ENCODE measurements at regions not wholly inside any gene's neighbourhood (a gene's known extent, or its start where the extent isn't known, plus 50 kb on each side); places are given as distances from the start of the nearest gene placed in this dataset.

DNA sequence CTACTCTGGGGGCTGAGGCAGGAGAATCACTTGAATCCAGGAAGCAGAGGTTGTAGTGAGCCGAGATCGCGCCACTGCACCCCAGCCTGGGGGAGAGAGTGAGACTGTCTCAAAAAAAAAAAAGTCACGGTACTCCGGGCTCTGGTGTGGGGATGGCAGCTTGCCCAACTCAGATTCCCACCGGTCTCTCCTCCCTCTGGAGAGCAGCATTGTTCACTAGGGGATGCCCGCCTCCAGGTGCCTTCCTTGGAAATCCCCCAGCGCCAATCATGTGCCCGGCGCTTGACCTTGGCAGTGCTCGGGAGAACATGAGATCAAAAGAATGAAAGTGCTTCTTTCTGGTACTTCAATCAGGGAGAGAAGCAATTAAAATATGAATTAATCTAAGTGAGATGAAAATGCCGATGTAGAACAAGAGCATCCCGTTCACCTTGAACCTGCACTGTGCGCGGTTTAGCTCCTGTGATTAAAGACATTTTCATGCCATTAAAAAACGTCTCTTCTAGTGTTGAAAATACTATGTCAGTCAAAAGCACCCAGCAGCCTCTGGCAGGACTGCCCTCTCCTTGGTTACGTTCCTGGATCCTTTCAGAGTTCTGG lies 1127.3 kb upstream of the AUTS2 start:
- no peak for DNase-seq (ENCODE audit: low read depth in 2 of 2)

DNA sequence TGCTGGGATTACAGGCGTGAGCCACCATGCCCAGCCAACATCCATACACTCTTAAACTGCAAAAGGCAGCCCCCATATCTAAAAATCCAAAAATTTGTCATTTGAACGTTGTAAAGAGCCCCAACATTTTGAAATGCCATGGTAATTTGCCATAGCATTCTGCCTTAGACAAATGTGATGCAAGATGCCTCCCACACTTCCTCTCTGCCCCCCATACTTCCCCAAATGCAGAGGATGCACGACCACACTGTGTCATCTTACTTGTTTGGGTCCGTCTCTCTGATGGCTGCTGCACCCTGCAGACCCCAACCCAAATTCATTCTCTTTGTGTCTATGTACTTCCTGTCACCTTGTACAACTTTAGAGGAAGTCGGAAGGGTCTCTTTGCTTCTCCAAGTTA lies 1125.6 kb upstream of the AUTS2 start:
- DNase-seq (ENCODE audit: low read depth in 2 of 2) = no peak

DNA sequence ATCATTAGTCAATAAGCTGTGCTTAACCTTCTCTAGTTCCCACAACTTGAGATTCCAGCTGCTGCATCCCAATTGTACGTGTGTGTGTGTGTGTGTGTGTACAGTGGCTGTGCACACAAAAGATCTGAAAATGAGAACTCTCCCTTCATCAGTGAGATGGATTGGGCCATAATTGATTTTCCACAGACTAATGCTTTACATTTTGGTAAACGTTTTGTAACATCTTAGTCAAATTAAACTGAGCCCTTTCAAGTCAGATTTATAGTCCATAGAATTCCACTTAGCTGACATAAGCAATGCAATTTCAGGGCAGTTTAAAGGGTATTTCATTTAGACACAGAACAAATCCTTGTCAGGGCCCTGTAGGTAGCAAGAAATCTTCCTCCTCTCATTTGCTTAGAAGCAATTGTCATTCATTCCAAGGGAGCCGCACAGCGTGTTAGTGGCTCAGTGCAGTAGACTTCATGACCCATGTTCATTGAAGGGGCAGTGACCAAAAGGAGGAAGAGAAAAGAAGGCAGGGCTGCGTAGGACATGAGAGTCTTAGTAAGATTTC lies 1123.5 kb upstream of the AUTS2 start:
- DNase-seq (ENCODE audit: low read depth in 2 of 2) = no peak

DNA sequence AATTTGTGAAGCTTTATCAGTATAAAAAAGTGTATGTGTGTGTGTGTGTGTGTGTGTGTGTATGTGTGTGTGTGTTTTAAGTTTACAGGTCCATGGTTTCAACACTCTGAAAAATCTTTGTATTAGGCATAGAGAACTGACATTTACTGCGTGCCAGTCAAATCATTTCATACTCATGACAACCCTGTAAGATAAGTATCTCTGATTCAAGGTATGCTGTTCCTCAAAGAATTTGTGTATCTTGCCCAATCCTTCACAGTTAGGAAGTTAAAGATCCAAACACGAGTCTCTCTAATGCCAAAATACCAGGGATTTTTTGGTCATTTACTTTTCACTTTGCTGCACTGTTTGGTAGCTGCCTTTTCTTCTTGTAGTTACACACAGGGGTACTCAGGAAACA lies 1121.3 kb upstream of the AUTS2 start:
- DNase-seq (ENCODE audit: low read depth in 2 of 2) = no peak

DNA sequence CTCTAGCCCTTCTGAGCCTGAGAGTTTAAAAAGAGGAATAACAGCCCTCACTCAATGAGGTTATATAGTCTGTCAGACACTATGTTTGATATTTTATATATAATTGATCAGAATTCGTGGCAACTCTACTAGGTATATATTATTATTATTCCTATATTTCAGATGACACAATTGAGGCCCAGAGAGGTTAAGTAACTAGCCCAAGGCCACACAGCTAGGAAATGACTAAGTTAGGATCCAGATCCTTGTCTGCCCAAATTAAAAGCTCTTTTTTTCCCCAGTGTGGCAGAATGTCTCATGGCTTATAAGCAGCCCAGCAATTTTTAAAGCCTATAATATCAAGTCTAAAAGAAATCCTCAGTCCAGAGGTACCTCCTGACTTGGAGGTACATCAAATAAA lies 1119.9 kb upstream of the AUTS2 start:
- DNase-seq (ENCODE audit: low read depth in 2 of 2) = no peak

DNA sequence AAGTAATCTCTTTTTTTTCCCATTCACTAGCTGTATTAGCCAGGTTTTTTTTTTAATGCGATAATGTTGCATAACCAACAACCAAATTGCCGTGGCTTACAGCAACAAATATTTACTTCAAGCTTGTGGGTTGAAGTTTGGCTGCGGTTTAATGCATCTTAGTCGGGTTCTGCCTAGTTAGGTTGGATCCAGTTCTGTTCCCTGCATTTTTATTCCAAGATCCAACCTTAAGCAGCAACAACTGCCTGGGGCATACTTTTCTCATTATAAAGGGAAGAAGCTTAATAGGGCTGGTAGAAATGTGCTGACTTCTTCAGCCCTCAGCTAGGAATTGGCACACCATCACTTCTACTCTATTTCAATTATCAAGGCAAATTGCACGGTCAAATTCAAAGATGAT lies 1115.5 kb upstream of the AUTS2 start:
- no peak for DNase-seq (ENCODE audit: low read depth in 2 of 2)

DNA sequence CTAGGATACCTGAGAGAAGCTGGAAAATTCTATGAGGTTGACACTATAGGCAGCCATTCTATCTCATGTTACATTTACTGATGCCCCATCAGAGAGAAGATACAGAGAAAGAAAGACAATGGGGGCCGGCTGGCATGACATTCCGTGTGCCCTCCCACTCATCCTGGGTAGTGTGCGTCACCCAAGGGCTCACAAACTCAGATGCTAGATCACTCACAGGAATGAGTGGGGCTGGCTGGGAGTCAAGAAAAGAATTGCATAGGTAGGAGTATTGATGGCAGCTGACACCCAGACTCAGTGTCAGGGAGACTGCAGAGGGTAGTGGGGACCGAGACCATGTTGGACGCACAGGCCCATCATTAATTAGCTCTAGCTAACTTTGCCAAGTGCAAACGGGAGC lies 1113.5 kb upstream of the AUTS2 start:
- DNase-seq (ENCODE audit: low read depth in 2 of 2) = no peak

DNA sequence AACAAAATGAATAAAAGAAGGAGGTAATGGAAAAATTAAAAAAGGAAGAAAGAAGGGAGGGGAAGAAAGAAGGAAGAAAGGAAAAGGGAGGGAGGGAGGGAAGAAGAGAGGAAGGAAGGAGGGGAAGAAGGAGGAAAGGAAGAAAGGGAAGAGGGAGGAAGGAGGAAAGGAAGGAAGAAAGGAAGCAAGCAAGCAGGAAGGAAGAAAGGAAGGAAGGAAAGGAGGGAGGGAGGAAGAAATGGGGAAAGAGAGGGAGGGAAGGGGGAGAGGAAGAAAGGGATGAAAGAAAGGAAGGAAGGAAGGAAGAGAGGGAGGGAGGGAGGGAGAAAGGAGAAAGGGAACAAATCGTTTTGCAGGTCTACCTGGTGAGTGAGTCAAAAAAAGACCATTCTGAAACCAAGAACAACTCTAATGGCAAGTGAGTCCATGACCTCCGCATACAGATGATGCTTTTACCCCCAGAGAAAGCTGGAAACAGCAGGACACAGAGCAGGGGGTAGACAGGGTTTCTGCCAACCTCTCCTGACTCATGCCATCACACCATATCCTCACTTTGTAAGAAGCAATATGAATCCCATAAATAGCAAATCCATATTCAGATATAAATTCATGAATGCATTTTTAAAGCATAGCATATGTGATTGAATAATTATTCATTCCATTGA lies 1112.9 kb upstream of the AUTS2 start:
- DNase-seq (ENCODE audit: low read depth in 2 of 2) = no peak

DNA sequence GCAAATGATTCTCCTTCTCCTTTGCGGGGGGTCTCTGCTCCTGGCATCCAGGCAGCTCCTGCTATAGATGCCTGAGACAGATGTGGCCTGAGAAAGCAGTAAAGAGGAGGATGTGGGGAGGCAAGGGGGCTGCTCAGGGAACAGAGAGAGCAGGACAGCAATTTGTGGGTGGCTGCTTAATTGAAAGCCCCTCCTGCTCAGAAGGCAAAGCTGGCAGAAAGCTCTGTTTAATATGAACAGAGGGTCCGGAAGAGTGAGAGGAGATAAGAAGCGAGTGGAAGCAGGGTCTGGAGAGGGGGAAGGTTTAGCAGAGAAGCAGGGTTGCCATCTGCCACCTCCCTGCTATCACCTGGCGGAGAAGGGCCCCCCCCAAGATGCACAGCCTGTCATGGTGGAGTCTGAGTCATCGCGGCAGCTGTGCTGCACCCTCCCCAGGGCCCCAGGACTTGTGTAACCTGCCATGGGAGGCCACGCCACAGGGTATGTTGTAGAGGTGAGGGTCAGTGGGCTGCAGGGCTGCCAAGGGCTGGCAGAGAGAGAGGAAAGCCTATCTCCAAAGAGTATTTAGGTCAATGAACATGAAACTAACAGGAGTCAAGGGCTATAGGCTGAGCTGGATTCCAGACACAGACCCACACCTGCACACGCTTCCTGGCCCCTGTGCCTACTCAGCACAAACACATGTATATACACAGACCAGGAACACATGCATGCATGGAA lies 1109.8 kb upstream of the AUTS2 start:
- no peak for DNase-seq (ENCODE audit: low read depth in 2 of 2)

DNA sequence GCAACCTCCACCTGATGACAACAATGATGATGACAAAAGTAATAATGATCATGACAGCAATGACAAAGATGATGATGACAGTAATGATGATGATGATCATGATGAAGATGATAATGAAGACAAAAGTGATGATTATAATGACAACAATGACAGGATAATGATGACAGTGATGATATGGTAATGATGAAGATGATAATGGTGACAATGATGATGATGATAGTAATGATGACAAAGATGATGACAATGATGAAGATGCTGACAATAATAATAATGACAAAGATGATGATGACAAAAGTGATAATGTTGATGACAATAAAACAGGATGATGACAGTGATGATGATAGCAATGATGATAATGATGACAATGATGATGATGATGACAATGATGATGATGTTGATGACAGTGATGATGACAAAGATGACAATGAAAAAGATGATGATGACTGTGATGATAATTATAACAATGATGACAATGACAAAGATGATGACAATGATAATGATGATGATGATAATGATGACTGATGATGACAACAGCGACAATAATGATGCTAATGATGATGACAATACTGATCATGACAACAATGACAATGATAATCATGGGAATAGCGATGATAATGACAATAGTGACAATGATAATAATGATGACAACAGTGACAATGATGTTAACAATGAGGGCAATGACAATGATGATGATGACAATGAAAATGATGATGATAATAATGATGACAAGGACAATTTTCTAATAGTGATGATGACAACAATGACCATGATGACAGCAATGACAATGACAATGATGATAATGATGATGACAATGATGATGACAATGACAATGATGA lies 1106.5 kb upstream of the AUTS2 start:
- DNase-seq (ENCODE audit: low read depth in 2 of 2) = no peak

DNA sequence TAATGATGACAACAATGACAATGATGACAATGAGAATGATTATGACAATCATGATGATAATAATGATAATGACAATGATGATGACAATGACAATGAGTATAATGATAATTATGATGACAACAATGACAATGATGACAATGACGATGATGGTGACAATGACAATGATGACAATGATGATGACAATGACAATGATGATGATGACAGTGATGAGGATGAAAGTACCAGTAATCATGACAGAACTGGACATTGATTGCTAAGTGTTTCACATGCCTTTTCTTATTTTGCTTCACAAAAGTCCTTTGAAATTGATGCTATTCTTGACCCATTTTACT lies 1106.0 kb upstream of the AUTS2 start:
- no peak for DNase-seq (ENCODE audit: low read depth in 2 of 2)

DNA sequence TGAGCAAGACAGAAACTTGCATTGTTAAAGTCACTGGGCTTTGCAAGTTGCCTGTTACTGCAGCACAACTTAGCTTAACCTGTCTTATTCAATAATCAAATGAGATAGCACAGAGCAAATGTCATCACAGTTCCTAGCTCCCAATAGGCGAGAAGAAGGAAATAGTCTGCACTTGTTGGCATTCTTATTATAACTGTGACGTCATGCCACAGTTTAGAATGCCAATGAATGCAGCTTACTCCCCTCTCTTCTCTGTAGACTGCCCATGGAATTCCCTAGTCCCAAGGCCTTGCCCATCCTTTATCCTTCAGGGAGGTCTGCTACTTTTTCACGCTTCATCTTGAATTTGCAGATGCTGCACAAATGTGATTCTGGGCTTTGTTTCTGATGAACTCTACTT lies 1094.9 kb upstream of the AUTS2 start:
- no peak for DNase-seq (ENCODE audit: low read depth in 2 of 2)

DNA sequence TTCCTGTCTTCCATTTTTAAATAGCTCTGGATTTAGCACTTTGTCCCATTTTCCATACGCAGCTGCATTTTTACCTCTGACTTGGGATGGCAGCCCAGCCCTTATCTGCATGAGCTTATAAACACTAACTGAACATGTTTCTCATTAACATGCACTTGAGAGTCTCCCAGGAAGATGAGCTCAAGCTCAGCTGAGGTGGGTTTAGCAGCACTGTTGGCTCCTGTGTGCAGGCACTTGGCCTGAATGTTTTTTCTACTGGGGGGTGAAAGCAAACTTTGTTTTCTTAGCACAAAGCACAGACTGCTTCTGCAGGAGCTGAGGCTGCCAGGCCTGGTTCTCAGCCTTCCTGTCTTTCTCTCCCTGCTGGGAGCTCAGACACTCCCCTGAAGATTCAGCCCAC lies 1093.6 kb upstream of the AUTS2 start:
- DNase-seq (ENCODE audit: low read depth in 2 of 2) = no peak

DNA sequence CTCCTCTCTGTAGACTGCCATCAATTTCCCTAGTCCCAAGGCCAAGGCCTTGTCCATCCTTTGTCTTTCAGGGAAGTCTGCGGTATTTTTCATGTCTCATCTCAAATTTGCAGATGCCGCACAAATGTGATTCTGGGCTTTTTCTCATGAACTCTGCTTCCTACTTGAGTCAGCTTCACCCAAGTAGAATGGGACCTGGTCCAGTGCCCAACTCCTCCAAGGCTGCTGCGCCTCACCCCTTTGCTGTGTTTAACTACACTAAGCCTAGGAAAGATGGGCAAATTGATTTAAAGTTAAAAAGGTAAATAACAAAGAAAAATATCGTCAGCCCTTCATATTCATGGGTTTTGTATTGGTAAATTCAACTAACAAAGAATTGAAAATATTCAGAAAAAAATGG lies 1092.6 kb upstream of the AUTS2 start:
- no peak for DNase-seq (ENCODE audit: low read depth in 2 of 2)

DNA sequence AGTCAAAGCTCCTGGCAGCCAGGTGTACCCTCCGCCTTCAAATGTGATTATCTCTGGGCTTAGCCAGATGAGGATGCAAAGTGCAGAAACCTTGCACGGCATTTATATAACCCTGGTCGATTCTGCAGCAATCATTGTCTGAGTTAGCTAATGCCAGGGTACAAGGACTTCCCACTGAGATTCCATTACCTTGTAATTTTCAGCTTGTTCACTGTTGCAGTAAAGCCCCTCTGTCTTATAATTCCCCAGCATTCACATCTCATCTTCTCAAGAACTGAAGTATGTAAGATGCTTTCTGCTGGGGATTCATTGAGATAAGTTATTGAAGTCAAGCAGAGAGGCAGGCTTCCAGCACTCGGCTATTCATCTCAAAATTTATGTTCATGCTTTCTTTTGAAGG lies 1090.6 kb upstream of the AUTS2 start:
- no peak for DNase-seq (ENCODE audit: low read depth in 2 of 2)

DNA sequence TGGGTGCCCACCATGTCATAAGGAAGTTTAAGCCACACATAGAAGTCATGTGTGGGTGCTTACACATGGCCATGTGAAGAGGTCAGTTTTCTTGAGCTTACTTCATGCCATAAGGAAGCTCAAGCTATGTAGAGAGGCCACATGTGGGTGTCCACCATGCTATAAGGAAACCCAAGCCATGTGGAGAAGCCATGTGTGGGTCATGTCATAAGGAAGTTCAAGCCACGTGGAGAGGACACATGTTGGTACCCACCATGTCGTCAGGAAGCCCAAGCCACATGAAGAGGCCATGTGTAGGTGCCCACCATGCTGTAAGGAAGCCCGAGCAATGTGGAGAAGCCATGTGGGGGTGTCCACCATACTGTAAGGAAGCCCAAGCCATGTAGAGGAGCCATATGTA lies 1089.2 kb upstream of the AUTS2 start:
- no peak for DNase-seq (ENCODE audit: low read depth in 2 of 2)

DNA sequence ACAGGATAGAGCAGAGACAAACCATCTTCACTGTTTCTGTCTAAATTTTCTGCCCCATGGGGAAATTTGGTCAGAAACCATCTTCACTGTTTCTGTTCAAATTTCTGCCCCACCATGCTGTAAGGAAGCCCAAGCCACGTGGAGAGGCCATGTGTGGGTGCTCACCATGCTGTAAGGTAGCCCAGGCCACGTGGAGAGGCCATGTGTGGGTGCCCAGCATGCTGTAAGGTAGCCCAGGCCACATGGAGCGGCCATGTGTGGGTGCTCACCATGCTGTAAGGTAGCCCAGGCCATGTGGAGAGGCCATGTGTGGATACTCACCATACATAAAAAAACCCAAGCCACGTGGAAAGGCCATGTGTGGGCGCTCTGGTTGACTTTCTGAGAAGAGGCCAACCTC lies 1088.7 kb upstream of the AUTS2 start:
- DNase-seq (ENCODE audit: low read depth in 2 of 2) = no peak

DNA sequence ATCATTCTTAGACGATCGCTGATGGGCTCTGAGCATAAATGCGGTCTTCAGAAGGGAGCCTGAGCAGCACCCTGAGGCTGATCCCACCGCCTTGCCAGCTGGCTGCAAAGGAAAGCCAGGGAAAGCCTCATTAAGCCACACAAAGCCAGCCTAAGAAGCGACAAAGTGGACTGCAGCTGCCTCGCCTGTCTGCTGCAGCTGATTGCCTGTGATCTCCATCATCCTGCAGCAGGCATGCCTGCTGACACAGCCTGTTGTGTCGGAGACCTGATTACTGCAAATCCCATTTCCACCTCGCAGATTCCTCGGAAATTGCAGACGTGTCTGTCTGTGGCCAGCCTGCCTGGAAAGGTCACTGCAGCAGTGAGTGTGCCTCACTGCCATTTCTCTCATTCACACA lies 1087.0 kb upstream of the AUTS2 start:
- no peak for DNase-seq (ENCODE audit: low read depth in 2 of 2)

DNA sequence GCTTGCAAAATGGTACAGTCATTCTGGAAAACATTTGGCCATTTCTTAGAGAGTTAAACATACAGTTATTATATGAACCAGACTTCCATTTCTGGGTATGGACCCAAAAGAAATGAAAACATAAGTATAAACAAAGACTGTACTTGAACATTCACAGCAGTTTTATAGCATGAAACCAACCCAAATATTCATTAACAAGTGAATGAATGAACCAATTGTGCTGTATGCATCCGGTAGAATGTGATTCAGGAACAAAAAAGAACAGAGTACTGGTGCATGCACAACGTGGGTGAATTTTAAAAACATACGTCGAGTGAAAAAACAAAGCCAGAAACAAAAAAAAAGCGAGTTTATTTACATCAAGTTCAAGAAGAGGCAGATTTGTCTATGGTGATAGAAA lies 1085.8 kb upstream of the AUTS2 start:
- DNase-seq (ENCODE audit: low read depth in 2 of 2) = no peak

DNA sequence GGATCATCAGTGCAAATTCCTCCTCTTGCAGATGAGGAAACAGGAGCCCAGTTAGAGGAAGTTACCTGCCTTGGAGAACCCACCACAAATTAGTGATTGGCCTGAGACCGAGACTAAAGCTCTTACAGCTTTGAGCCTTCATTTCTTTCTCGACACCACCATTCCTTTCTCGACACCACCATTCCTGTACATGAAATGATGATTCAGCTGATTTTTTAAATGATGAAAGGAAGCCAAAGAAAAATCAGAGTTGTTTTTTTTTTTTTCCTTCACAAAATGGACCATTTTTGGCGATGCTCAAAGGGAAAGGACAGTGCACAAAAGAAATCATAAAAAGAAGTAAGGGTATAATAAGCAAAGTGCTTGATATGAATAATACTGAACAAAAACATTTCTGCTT lies 1080.2 kb upstream of the AUTS2 start:
- DNase-seq (ENCODE audit: low read depth in 2 of 2) = no peak

DNA sequence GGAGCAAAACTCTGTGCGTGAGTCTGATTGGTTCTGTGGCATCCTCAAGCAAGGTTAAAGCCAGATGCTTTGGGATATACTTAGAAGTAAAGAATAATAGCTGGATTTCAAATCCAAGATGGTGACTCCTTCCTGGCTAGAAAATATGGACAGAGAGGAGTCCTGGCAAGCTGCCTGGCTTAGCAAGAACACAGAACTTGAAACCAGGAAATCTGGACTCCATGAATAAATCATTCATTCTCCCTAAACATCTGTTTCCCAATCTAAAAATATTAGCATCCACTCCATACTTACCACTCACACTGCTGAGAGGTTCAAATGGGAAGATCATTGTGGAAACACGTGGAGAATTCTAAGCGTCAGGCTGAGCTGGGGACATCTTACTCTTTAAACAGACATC lies 1074.1 kb upstream of the AUTS2 start:
- DNase-seq (ENCODE audit: low read depth in 2 of 2) = no peak

DNA sequence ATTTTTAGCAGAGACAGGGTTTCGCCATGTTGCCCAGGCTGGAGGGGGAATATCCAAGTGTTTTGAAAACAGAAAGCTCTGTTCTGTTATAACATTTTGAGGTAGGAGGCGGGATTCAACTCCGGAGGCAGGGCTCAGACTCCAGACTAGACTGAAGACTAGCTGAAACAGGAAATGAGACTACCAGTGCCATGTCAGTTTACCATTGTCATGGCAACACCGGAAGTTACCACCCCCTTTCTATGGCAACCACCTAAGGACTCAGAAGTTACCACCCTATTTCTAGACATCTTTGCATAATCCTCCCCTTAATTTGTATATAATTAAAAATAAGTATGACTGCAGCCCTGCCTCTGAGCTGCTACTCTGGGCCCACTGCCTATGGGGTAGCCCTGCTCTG lies 1069.1 kb upstream of the AUTS2 start:
- DNase-seq (ENCODE audit: low read depth in 2 of 2) = no peak
